ENCODE measurements at regions not wholly inside any gene's neighbourhood (a gene's known extent, or its start where the extent isn't known, plus 50 kb on each side); places are given as distances from the start of the nearest gene placed in this dataset.

DNA sequence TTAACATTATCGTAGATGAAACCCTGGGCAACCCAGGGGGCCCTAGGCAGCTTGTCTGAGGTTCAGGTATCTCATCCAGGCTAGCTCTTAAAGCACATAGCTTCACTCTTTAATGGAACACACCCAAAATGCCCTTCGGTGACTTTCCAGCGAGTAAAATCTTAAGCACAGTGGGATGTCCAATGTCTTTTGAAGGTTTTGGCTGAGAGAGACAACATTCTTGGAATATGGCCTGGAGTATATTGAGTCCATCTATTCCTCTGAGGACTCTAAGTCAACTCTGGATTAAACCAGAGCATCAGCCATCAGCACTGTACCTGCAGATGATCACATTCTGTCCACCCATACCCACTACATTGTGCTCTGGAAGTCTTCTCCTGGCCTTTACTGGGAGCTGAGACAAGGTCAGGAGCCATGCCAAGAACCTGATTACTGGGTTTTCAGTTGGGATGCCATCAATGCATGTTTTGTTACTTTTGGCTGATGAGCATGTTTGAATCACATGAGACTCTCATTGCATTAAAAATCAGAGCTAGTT is 63.4 kb upstream of the CDH11 start:
- H3K4me2 ChIP-seq (ENCODE audit: low read depth, low read length): no peak overlapping the region
- no peak overlapping the region for H3K14ac ChIP-seq (replicated peaks; ENCODE audit: low read depth, low read length)
- no peak overlapping the region for H3K18ac ChIP-seq (ENCODE audit: low read depth, low read length)
- TF ChIP-seq SMC3 (IDR thresholded peaks at IDR 0.05; ENCODE audit: low read depth, low read length) (no peak), CTCF (conservative IDR thresholded peaks at IDR 0.05; ENCODE audit: low read depth, low read length) (no peak), RAD21 (IDR thresholded peaks at IDR 0.05; ENCODE audit: low read length) (no peak), ELK1 (IDR thresholded peaks at IDR 0.05; ENCODE audit: borderline replicate concordance, low read depth, low read length) (no peak), MXI1 (IDR thresholded peaks at IDR 0.05; ENCODE audit: borderline replicate concordance, low read depth, low read length) (no peak)
- H2BK120ac ChIP-seq (ENCODE audit: low read depth, low read length): no peak overlapping the region
- POLR2A ChIA-PET (ENCODE audit: unreplicated experiment): no interaction called here
- dilution Hi-C loops (cut with HindIII; ENCODE audit: low sequenced_read_pairs, unreplicated experiment) (no loop called here), intact Hi-C loops (cut with micrococcal nuclease) (no loop called here), in situ Hi-C loops (cut with MboI; ENCODE audit: low sequenced_read_pairs) (no loop called here)
- H4K8ac ChIP-seq (ENCODE audit: low read depth in 2 of 2, low read length in 2 of 2): no peak overlapping the region
- BruUV-seq (replicated peaks): no TSS peak
- H2AFZ ChIP-seq (replicated peaks; ENCODE audit: low read length, poor library complexity): no peak overlapping the region
- no peak overlapping the region for H3K27ac ChIP-seq (ENCODE audit: insufficient read depth, low read length)
- H4K91ac ChIP-seq (ENCODE audit: insufficient read depth, low read depth, low read length): no peak overlapping the region
- WGBS, 2 experiments (ENCODE audit: extremely low coverage in 2 of 2, insufficient read length in 1 of 2): no CpG with 5 or more reads among the region's 3 CpGs
- no peak overlapping the region for H3K4me3 ChIP-seq (ENCODE audit: insufficient read depth, low read depth, low read length)
- H3K9me1 ChIP-seq (ENCODE audit: insufficient read depth, low read length): no peaks in the 10 kb centered on the region
- H4K5ac ChIP-seq (ENCODE audit: low read depth, low read length): no peak overlapping the region
- no peak overlapping the region for H3K56ac ChIP-seq (ENCODE audit: extremely low read depth, insufficient read depth, low read length)
- DNase-seq (no peak), ATAC-seq (ENCODE audit: low read depth) (no peak)
- no peak overlapping the region for H3K23ac ChIP-seq (ENCODE audit: low read depth, low read length)
- no peak overlapping the region for H2AK5ac ChIP-seq (ENCODE audit: low read depth, low read length)
- H2BK5ac ChIP-seq (ENCODE audit: low read depth, low read length, poor library complexity, severe bottlenecking): no peak overlapping the region
- CTCF ChIA-PET: no interaction called here
- no peaks in the 10 kb centered on the region for H3K79me1 ChIP-seq (ENCODE audit: low read depth in 1 of 2, low read length in 2 of 2)
- no peak overlapping the region for H2AK9ac ChIP-seq (replicated peaks; ENCODE audit: low read depth, low read length, poor library complexity)
- no peaks in the 10 kb centered on the region for H4K20me1 ChIP-seq (ENCODE audit: insufficient read depth, low read length)
- H3K27me3 ChIP-seq (ENCODE audit: control insufficient read depth, insufficient read depth, low read length): no peaks in the 10 kb centered on the region
- H2BK20ac ChIP-seq (ENCODE audit: low read depth, low read length): no peak overlapping the region
- no peaks in the 10 kb centered on the region for H3K4me1 ChIP-seq (ENCODE audit: control insufficient read depth, insufficient read depth, low read length)
- no peak overlapping the region for H3K9ac ChIP-seq (ENCODE audit: low read depth, low read length)
- no peaks in the 10 kb centered on the region for H3K36me3 ChIP-seq (ENCODE audit: control insufficient read depth, insufficient read depth, low read length)
- no peak overlapping the region for H2BK15ac ChIP-seq (ENCODE audit: low read depth, low read length)
- H3K9me3 ChIP-seq (ENCODE audit: control insufficient read depth, insufficient read depth, low read length): no peaks in the 10 kb centered on the region
- no peak overlapping the region for H3K4ac ChIP-seq (ENCODE audit: low read depth, low read length)
